ENCODE measurements at regions not wholly inside any gene's neighbourhood (a gene's known extent, or its start where the extent isn't known, plus 50 kb on each side); places are given as distances from the start of the nearest gene placed in this dataset.

GRCh38 chr3:14323401-14324223 is 78.8 kb upstream of the SLC6A6 start:
- no peak overlapping the region for H3K4me3 ChIP-seq
- no peak for DNase-seq (ENCODE audit: low spot score)
- H3K27ac ChIP-seq, result peak overlapping the region in 1 of 2 donors; percentile 58
- TF ChIP-seq CTCF (IDR thresholded peaks at IDR 0.05), result no peak

GRCh38 chr3:14324224-14324944 is 78.0 kb upstream of the SLC6A6 start:
- Histone ChIP-seq H3K27ac (peak overlapping the region; percentile 34 to 58), H3K4me3 (no peak overlapping the region)
- TF ChIP-seq CTCF (IDR thresholded peaks at IDR 0.05), result no peak
- DNase-seq (ENCODE audit: low spot score), result no peak

GRCh38 chr3:14328422-14328821 is 74.0 kb upstream of the SLC6A6 start:
- TF ChIP-seq CTCF (IDR thresholded peaks at IDR 0.05), result no peak
- Histone ChIP-seq H3K27ac (no peak overlapping the region), H3K4me3 (no peak overlapping the region)
- DNase-seq (ENCODE audit: low spot score), result no peak

- DNase-seq (ENCODE audit: low spot score), result no peak
- no peak for TF ChIP-seq CTCF (IDR thresholded peaks at IDR 0.05)
- Histone ChIP-seq H3K4me3 (no peak overlapping the region), H3K27ac (no peak overlapping the region)
These were observed 73.1 kb upstream of the SLC6A6 start for GRCh38 chr3:14329116-14329830.

GRCh38 chr3:14329842-14330241 is 72.6 kb upstream of the SLC6A6 start:
- Histone ChIP-seq H3K27ac (no peak overlapping the region), H3K4me3 (no peak overlapping the region)
- no peak for TF ChIP-seq CTCF (IDR thresholded peaks at IDR 0.05)
- DNase-seq (ENCODE audit: low spot score), result no peak

- no peak for DNase-seq (ENCODE audit: low spot score)
- TF ChIP-seq CTCF (IDR thresholded peaks at IDR 0.05), result no peak
- H3K4me3 ChIP-seq, result no peak overlapping the region
- no peak overlapping the region for H3K27ac ChIP-seq
These were observed 71.9 kb upstream of the SLC6A6 start for GRCh38 chr3:14330508-14330907.
